ENCODE measurements at regions not wholly inside any gene's neighbourhood (a gene's known extent, or its start where the extent isn't known, plus 50 kb on each side); places are given as distances from the start of the nearest gene placed in this dataset.

DNA sequence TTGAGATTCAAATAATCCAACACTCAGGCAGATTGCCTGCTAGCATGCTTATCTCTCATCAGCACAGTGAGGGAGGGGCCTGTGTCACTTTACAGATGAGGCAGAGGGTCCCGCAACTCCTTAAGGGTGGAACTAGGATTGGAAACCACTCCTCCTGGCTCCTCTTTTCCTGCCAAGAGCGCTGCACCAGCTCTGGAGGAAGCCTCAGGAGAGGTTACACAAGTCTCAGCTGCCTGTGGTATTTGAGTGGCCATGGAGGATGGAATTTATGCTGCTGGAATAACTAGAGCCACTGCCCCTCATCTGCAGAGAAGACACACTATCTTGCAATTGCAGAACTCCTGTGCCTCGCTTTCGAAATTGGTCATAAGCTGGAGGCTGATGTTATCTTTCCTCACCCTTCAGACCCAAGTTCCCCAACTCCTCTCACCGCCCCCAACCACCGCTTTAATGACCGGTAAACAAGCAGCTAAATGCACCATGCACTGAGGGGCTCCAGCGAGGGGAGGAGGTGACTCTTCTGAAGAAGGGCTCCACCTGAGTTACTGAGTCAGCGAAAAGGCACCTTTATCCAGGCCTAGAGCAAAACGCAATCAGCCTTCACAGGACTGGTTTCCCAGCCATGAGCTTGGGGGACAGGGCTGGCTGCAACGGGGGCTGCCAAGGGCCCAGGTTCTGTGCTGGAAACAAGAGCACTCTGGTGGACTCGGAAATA is 245.8 kb downstream of the SOX11 start:
- TF ChIP-seq, protein P1, sequence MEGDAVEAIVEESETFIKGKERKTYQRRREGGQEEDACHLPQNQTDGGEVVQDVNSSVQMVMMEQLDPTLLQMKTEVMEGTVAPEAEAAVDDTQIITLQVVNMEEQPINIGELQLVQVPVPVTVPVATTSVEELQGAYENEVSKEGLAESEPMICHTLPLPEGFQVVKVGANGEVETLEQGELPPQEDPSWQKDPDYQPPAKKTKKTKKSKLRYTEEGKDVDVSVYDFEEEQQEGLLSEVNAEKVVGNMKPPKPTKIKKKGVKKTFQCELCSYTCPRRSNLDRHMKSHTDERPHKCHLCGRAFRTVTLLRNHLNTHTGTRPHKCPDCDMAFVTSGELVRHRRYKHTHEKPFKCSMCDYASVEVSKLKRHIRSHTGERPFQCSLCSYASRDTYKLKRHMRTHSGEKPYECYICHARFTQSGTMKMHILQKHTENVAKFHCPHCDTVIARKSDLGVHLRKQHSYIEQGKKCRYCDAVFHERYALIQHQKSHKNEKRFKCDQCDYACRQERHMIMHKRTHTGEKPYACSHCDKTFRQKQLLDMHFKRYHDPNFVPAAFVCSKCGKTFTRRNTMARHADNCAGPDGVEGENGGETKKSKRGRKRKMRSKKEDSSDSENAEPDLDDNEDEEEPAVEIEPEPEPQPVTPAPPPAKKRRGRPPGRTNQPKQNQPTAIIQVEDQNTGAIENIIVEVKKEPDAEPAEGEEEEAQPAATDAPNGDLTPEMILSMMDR (IDR thresholded peaks at IDR 0.05) = no peak
- TF ChIP-seq EP300 (IDR thresholded peaks at IDR 0.05) (no peak), POLR2AphosphoS5 (IDR thresholded peaks at IDR 0.05) (no peak), POLR2A (IDR thresholded peaks at IDR 0.05) (no peak)
